Psoas muscle (tissue), 7 donors: ENCODE measurements at regions not wholly inside any gene's neighbourhood (a gene's known extent, or its start where the extent isn't known, plus 50 kb on each side); places are given as distances from the start of the nearest gene placed in this dataset.

Experiments
- ATAC-seq, 4 donors: fragments of 200-7000 bp; cut with Tn5 transposase; one replicate each; pipeline ENCODE4 v1.9.1; 2020; ENCODE audit warnings: moderate library complexity in 3 of 4, mild to moderate bottlenecking in 2 of 4
- DNase-seq, 2 donors: peaks; one replicate each; pipeline ENCODE4 v3.0.0-alpha.2; 2020
- H3K27ac ChIP-seq: fragments of 200-600 bp; one replicate; pipeline ENCODE4 v1.8.0; 2022
- H3K27me3 ChIP-seq, 3 donors: fragments of 200-600 bp in 1 of 3; one replicate each; pipeline versions ENCODE4 v1.6.1 to v1.8.0; 2013 to 2022; ENCODE audit warnings: low read length in 2 of 3, mild to moderate bottlenecking in 2 of 3, moderate library complexity in 1 of 3; ENCODE audit not compliant: insufficient read depth in 3 of 3
- H3K36me3 ChIP-seq, 2 donors: fragments of 200-600 bp in 1 of 2; one replicate each; pipeline versions ENCODE4 v1.6.1 to v1.8.0; 2013 to 2022; ENCODE audit warnings: low read depth in 1 of 2, mild to moderate bottlenecking in 1 of 2, moderate library complexity in 1 of 2; ENCODE audit not compliant: insufficient read depth in 1 of 2
- H3K4me1 ChIP-seq: fragments of 200-600 bp; one replicate; pipeline ENCODE4 v1.8.0; 2022
- H3K4me3 ChIP-seq: fragments of 200-600 bp; one replicate; pipeline ENCODE4 v1.8.0; 2022; ENCODE audit warnings: mild to moderate bottlenecking
- H3K9me3 ChIP-seq: fragments of 200-600 bp; one replicate; pipeline ENCODE4 v1.8.0; 2022
- WGBS, 3 donors: extraction: QIAGEN DNeasy Blood & Tissue Kit; methylation state at CpG; one replicate each; pipeline versions ENCODE4 v1.1.6 to v1.1.7; 2013; 5-methylcytosine and 5-hydroxymethylcytosine counted together
- intact Hi-C, 2 donors: fragments of 100-400 bp; cut with DNase I; formaldehyde crosslinking; loops; one replicate each; pipeline versions ENCODE4 v1.11.0 to v1.14.2; 2022
- TF ChIP-seq, protein P1 (sequence below): fragments of 200-600 bp; IDR thresholded peaks from one replicate; pipeline ENCODE4 v1.8.0; 2022; ENCODE audit warnings: antibody characterized with exemption
- donor health status: healthy with polysubstance abuse.
- donor health status: DM: no; HTN: no; CAD: no; lungs with moderate emphysema.
- donor health status: Bipolar disorder and iron deficiency.
- donor health status: healthy.
- donor health status: DM: yes; HTN: yes; CAD: no.
- donor health status: DM: no; HTN: no; CAD: no.
- donor health status: DM: yes; HTN: yes; CAD: no.

GRCh38 chr6:87884203-87884602 lies 163.4 kb upstream of the SPACA1 start:
- Histone ChIP-seq H3K4me1 (no peaks in the 10 kb centered on the region), H3K27me3 (no peaks in the 10 kb centered on the region), H3K9me3 (no peaks in the 10 kb centered on the region), H3K27ac (no peak overlapping the region), H3K36me3 (no peaks in the 10 kb centered on the region), H3K4me3 (no peak overlapping the region)
- TF ChIP-seq, protein P1, sequence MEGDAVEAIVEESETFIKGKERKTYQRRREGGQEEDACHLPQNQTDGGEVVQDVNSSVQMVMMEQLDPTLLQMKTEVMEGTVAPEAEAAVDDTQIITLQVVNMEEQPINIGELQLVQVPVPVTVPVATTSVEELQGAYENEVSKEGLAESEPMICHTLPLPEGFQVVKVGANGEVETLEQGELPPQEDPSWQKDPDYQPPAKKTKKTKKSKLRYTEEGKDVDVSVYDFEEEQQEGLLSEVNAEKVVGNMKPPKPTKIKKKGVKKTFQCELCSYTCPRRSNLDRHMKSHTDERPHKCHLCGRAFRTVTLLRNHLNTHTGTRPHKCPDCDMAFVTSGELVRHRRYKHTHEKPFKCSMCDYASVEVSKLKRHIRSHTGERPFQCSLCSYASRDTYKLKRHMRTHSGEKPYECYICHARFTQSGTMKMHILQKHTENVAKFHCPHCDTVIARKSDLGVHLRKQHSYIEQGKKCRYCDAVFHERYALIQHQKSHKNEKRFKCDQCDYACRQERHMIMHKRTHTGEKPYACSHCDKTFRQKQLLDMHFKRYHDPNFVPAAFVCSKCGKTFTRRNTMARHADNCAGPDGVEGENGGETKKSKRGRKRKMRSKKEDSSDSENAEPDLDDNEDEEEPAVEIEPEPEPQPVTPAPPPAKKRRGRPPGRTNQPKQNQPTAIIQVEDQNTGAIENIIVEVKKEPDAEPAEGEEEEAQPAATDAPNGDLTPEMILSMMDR: no peak
- WGBS, 3 donors: 88 to 100% (median 92%) methylated on average over 1 of the region's 1 CpG
- no peak for DNase-seq
- ATAC-seq: no peak
- intact Hi-C loops: no loop called here

DNA sequence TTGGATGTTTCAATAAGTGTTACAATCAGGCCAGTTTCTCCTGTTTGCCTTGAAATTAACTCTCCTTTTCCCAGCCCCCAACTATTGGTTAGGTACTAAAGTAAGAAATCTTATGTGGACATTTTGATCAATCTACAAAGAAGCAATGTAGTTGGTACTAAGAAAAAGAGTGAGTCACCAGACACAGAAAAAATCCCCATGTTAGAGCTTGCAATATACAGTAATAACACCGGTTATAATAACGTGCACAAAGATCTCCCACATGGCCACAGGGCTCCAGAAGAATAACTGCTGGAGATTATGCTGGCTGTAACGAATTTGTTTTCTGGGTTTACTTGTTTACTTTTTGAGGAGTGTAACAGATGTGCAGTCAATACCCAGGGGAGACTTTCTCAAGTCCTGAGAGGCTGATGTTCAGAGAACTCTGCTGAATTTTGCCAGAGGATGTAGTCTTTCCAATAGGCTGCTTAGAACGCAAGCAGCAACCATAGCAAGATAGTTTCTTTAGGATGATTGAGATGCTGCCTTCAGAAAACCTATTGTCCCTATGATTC lies 166.2 kb upstream of the SPACA1 start:
- H3K27me3 ChIP-seq: no peaks in the 10 kb centered on the region
- intact Hi-C loops: no loop called here
- TF ChIP-seq, protein P1: no peak
- no peaks in the 10 kb centered on the region for H3K9me3 ChIP-seq
- 30 to 56% (median 37%) methylated on average over 4 of the region's 4 CpGs for WGBS, 3 donors
- H3K36me3 ChIP-seq: no peaks in the 10 kb centered on the region
- no peaks in the 10 kb centered on the region for H3K4me1 ChIP-seq
- H3K4me3 ChIP-seq: no peak overlapping the region
- DNase-seq: no peak
- ATAC-seq: no peak
- H3K27ac ChIP-seq: no peak overlapping the region

DNA sequence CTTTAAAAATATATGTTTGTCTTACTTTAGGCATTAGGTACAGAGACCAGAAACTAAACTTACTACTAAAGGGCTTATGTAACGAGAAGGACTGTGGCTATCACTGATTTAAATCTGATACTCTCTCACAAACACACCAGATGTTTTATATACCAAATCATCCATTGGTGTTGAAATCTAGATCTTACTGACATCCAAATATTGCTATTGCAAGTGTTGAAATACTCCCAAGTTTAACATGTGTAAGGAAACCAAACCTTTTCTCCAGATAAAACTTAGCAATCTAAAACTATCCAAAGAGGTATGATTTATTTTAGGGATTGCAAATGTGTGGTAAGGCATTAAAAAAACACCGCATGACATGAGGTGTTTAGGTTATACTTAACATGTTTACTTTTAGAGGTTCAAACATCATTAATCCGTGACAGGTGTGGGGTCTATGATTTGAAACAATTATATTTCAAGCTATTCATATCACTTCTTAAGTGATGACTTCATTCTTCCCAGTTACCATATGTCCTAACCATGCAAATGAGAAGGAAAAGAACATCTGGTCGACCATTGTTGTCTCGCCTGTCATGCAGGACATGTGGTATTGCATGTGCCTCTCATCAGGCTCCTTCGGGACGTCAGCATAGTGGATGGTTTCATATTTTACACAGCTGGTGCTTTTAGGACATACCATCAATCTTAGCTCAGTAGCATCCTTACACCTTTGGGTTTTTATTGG lies 168.3 kb upstream of the SPACA1 start:
- no peaks in the 10 kb centered on the region for H3K9me3 ChIP-seq
- peaks cover 0 to 2% (median 2%) of the 10 kb centered on the region in 3 donors for H3K27me3 ChIP-seq
- no peak overlapping the region for H3K27ac ChIP-seq
- intact Hi-C loops: no loop called here
- no peak overlapping the region for H3K4me3 ChIP-seq
- 30 to 38% (median 31%) methylated on average over 7 of the region's 7 CpGs for WGBS, 3 donors
- H3K36me3 ChIP-seq: no peaks in the 10 kb centered on the region
- H3K4me1 ChIP-seq: no peaks in the 10 kb centered on the region
- DNase-seq (no peak), ATAC-seq (no peak)
- TF ChIP-seq, protein P1: no peak

DNA sequence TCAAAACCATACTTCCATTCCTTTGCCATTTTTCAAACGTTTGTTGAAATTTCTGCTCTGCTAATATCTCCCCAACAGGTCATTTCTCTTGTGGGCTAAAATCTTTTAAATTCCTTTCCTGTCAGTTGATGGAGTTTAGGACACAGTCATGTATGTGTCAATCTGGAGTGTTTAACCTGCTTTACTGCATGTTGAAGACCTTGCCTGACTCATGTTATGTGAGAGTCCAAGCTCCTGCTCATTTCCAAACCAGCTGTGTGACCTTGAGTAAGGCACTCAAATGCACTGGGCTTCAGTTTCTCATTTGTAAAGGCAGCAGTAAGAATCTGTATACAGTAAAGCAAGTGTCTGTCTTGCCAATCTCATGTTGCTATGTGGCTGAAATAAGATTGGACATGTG lies 171.9 kb upstream of the SPACA1 start:
- DNase-seq (no peak), ATAC-seq (no peak)
- Histone ChIP-seq H3K9me3 (no peaks in the 10 kb centered on the region), H3K4me1 (no peaks in the 10 kb centered on the region), H3K27me3 (peaks cover 0 to 2% (median 2%) of the 10 kb centered on the region in 3 donors), H3K27ac (no peak overlapping the region), H3K4me3 (no peak overlapping the region), H3K36me3 (no peaks in the 10 kb centered on the region)
- TF ChIP-seq, protein P1: no peak
- WGBS, 3 donors: 62 to 78% (median 69%) methylated on average over 1 of the region's 1 CpG
- intact Hi-C loops: no loop called here

DNA sequence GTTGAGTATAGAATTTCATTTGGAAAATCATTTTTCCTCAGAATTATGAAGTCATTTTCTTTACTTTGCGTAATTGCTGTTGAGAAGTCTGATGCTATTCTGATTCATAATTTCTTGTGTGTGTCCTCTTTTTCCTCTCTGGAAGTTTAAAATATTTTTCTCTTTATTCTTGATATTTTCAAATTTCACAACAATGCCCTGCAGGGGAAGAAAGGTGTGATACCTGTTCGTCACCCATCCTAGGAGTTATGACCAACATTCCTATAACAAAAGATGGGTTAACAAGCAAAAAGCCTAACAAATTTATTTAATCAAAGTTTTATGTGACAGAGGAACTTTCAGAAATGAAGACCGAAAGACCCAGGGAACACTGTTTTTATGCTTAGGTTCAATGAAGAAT lies 171.5 kb upstream of the AKIRIN2 start:
- H3K4me1 ChIP-seq: no peaks in the 10 kb centered on the region
- DNase-seq: no peak
- H3K36me3 ChIP-seq: no peaks in the 10 kb centered on the region
- no peak overlapping the region for H3K27ac ChIP-seq
- no peak for ATAC-seq
- no peak overlapping the region for H3K4me3 ChIP-seq
- intact Hi-C loops: no loop called here
- no peaks in the 10 kb centered on the region for H3K9me3 ChIP-seq
- 92 to 94% (median 92%) methylated on average over 3 of the region's 3 CpGs for WGBS, 3 donors
- TF ChIP-seq, protein P1: no peak
- H3K27me3 ChIP-seq: peaks cover 0 to 2% (median 2%) of the 10 kb centered on the region in 3 donors
